Thyroid gland (tissue), 4 donors: ENCODE measurements at regions not wholly inside any gene's neighbourhood (a gene's known extent, or its start where the extent isn't known, plus 50 kb on each side); places are given as distances from the start of the nearest gene placed in this dataset.

Experiments
- CTCF ChIP-seq, 6 experiments: fragments of 200-600 bp in 3 of 6; fragments of 450-650 bp in 3 of 6; sonication (generic) in 3 of 6; IDR thresholded peaks; one replicate each; pipeline ENCODE4 v1.5.1; 2016 to 2019; ENCODE audit warnings: antibody characterized with exemption in 6 of 6, mild to moderate bottlenecking in 2 of 6, inconsistent platforms in 1 of 6, moderate library complexity in 1 of 6
- POLR2A ChIP-seq, 2 donors: fragments of 450-650 bp; IDR thresholded peaks; one replicate each; pipeline ENCODE4 v1.6.1; 2017; ENCODE audit warnings: antibody characterized with exemption in 2 of 2, mild to moderate bottlenecking in 2 of 2, moderate library complexity in 1 of 2

DNA sequence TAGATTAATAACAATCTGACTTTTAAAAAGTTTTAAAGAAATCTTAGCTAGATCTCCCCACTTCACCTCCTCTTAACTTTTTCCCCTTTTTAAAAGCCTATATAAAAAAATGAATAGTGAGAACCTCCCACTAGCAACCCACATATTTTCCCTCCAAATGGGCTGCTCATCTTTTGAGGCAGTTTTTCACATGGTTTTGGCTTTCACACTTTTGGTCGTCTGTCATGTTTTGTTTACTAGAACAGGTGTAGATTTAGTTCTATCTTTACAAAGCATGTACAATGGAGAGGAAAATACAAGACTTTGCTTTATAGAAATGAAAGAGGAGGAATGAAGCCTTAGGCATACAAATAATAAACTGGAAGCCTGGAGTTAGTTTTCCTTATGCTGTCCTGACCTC is 126.7 kb upstream of the EOMES start:
- TF ChIP-seq CTCF (IDR thresholded peaks at IDR 0.05) (no peak), POLR2A (IDR thresholded peaks at IDR 0.05) (no peak)
